ENCODE measurements at regions not wholly inside any gene's neighbourhood (a gene's known extent, or its start where the extent isn't known, plus 50 kb on each side); places are given as distances from the start of the nearest gene placed in this dataset.

DNA sequence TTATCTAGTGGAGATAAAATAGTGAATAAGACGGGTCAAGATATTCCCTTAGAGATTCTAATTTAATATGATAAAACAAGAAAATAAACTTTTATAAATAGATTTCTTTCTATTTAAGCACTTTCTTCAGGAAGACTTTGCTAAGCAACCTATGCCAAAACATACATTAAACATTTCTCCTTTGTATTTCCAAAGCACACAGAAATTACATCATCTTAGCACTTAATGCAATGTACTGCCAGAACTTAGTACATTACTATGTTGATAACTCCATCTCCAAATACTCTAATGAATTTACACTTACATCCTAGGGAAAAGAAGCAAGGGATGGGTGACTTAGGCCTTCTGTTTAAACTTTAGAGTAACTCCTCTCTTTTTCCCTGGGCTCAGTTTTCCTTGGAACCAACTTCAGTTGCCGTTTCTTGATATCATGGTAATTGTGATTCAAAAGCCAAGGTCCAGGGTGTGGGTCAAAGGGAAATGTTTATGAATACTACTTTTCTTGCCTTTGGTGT lies 322.6 kb upstream of the PCDH20 start:
- TF ChIP-seq, protein P1, sequence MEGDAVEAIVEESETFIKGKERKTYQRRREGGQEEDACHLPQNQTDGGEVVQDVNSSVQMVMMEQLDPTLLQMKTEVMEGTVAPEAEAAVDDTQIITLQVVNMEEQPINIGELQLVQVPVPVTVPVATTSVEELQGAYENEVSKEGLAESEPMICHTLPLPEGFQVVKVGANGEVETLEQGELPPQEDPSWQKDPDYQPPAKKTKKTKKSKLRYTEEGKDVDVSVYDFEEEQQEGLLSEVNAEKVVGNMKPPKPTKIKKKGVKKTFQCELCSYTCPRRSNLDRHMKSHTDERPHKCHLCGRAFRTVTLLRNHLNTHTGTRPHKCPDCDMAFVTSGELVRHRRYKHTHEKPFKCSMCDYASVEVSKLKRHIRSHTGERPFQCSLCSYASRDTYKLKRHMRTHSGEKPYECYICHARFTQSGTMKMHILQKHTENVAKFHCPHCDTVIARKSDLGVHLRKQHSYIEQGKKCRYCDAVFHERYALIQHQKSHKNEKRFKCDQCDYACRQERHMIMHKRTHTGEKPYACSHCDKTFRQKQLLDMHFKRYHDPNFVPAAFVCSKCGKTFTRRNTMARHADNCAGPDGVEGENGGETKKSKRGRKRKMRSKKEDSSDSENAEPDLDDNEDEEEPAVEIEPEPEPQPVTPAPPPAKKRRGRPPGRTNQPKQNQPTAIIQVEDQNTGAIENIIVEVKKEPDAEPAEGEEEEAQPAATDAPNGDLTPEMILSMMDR (conservative IDR thresholded peaks at IDR 0.05; ENCODE audit: low read depth, low read length): no peak
- no peak overlapping the region for H3K4me3 ChIP-seq (ENCODE audit: low read depth, low read length)
- DNase-seq (ENCODE audit: low read depth): no peak

DNA sequence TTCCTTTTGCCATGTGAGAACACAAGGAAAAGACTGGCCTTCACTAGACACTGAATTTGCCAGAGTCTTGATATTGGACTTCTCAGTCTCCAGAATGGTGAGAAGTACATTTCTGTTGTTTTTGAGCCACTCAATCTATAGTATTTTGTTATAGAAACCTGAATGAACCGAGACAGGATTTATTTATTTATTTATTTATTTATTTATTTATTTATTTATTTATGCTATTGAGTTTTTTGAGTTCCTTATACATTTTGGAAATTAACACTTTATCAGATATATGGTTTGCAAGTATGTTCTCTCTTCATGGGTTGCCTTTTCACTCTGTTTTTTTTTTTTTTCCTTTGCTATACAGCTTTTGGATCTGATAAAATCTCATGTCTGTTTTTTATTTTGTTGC lies 319.0 kb upstream of the PCDH20 start:
- no peak for DNase-seq (ENCODE audit: low read depth)
- no peak overlapping the region for H3K4me3 ChIP-seq (ENCODE audit: low read depth, low read length)
- TF ChIP-seq, protein P1 (conservative IDR thresholded peaks at IDR 0.05; ENCODE audit: low read depth, low read length): no peak

DNA sequence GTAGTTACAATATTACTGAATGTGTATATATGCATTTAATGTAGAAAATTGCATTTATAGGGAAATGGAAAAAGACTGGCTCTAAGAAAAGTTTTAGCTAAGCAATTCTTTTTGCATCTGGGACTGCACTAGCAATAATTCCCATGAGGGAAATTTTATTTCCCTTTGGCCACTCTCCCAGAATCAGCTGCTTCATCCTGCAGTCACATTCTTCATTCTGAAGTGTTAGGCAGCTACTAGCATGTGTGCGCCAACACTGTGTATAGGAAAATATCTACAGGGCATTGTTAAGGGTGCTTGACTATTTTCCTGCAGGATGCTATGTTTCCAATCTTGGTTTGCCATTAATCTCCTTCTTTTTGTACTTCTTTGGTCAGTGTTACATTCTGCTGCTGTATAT lies 312.8 kb upstream of the PCDH20 start:
- DNase-seq (ENCODE audit: low read depth): no peak
- no peak overlapping the region for H3K4me3 ChIP-seq (ENCODE audit: low read depth, low read length)
- TF ChIP-seq, protein P1 (conservative IDR thresholded peaks at IDR 0.05; ENCODE audit: low read depth, low read length): no peak

DNA sequence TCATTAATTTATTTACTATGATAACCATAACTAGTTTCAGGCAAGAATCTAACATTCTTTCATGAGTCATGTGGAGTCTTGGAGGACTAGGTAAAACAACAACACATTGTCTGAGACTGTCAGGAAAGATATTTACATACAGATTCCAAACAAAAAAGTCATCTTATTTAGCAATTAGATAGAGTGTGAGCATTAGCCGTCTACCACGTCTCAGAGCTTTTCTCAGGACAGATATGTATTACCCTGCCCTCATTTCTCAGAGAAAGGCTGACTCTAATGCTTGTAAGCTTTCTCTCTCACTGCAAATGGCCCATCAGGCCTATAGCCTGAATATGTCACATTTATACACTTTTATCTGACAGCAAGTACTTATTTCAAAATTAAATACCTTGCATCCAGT lies 312.1 kb upstream of the PCDH20 start:
- H3K4me3 ChIP-seq (ENCODE audit: low read depth, low read length): no peak overlapping the region
- DNase-seq (ENCODE audit: low read depth): no peak
- TF ChIP-seq, protein P1 (conservative IDR thresholded peaks at IDR 0.05; ENCODE audit: low read depth, low read length): no peak

DNA sequence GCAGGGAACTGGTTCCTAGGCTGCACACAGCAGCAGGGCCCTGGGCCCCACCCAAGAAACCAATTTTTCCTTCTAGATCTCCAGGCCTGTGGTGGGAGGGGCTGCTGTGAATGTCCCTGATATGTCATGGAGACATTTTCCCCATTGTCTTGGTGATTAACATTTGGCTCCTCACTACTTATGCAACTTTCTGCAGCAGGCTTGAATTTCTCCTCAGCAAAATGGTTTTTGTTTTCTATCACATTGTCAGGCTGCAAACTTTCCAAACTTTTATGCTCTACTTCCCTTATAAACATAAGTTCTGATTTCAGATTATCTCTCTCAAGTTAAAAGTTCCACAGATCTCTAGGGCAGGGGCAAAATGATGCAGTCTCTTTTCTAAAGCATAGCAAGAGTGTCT lies 310.2 kb upstream of the PCDH20 start:
- TF ChIP-seq, protein P1 (conservative IDR thresholded peaks at IDR 0.05; ENCODE audit: low read depth, low read length): no peak
- no peak overlapping the region for H3K4me3 ChIP-seq (ENCODE audit: low read depth, low read length)
- DNase-seq (ENCODE audit: low read depth): no peak

DNA sequence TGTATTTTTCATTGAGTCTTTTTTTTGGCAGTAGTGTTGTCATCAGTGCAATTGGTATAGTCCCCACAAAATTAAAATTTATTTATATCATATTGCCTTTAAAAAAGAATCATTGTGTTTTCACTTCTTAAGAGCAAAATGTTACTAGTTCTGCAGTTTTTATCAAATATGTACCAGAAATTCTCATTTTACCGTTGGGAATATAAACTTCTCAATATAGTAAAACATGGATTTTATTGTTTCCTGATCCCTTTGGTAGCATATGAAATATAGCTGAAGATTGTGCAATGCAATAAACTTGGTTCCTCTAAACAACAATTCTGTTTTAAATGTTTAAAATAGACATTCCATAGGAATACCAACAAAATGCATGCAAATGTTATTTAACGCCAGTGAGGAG lies 306.5 kb upstream of the PCDH20 start:
- no peak for DNase-seq (ENCODE audit: low read depth)
- no peak overlapping the region for H3K4me3 ChIP-seq (ENCODE audit: low read depth, low read length)
- TF ChIP-seq, protein P1 (conservative IDR thresholded peaks at IDR 0.05; ENCODE audit: low read depth, low read length): no peak

DNA sequence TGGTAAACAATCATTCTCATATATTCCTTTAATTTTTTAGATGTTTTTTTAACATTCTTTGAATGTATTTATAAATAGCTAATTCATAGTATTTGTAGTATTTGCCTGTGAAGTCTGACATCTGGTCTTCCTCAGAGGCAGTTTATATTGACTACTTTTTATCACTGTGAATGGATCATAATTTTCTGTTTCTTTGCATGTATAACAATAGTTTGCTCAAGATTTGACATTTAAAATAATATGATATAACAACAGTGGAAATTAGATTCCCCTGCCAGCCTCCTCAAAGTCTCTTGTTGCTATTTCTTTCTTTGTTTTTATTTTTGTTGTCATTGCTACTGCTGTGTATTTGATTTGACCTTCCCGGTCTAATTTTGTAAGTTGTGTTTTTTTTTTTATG lies 297.0 kb upstream of the PCDH20 start:
- no peak for DNase-seq (ENCODE audit: low read depth)
- TF ChIP-seq, protein P1 (conservative IDR thresholded peaks at IDR 0.05; ENCODE audit: low read depth, low read length): no peak
- no peak overlapping the region for H3K4me3 ChIP-seq (ENCODE audit: low read depth, low read length)
